Loucy (cell line): ENCODE measurements at regions not wholly inside any gene's neighbourhood (a gene's known extent, or its start where the extent isn't known, plus 50 kb on each side); places are given as distances from the start of the nearest gene placed in this dataset.

Source experiments
- H2AFZ ChIP-seq: fragments of 200-600 bp; sonication (generic); 2 replicates; pipeline ENCODE4 v1.6.0; 2016; ENCODE audit warnings: antibody characterized with exemption, mild to moderate bottlenecking, low read length, moderate library complexity
- H3F3A ChIP-seq: fragments of 200-600 bp; 2 replicates; pipeline ENCODE4 v1.6.0; 2016; ENCODE audit warnings: antibody characterized with exemption, low read depth, mild to moderate bottlenecking
- H3K27me3 ChIP-seq: fragments of 200-600 bp; sonication (generic); 2 replicates; pipeline ENCODE4 v1.6.1; 2014; ENCODE audit warnings: low read length, mild to moderate bottlenecking; ENCODE audit not compliant: insufficient read depth, poor library complexity, severe bottlenecking
- H3K36me3 ChIP-seq: fragments of 200-600 bp; sonication (generic); 2 replicates; pipeline ENCODE4 v1.6.1; 2016; ENCODE audit warnings: low read length; ENCODE audit not compliant: insufficient read depth
- H3K4me1 ChIP-seq: fragments of 200-600 bp; sonication (generic); 2 replicates; pipeline ENCODE4 v1.5.1; 2014; ENCODE audit warnings: low read length, mild to moderate bottlenecking; ENCODE audit not compliant: insufficient read depth, poor library complexity, severe bottlenecking
- H3K4me2 ChIP-seq: fragments of 200-600 bp; sonication (generic); 2 replicates; pipeline ENCODE4 v1.6.0; 2014; ENCODE audit warnings: antibody characterized with exemption, low read length, low read depth, mild to moderate bottlenecking; ENCODE audit not compliant: poor library complexity, severe bottlenecking
- H3K4me3 ChIP-seq: fragments of 200-600 bp; sonication (generic); 2 replicates; pipeline ENCODE4 v1.5.1; 2014; ENCODE audit warnings: low read length, mild to moderate bottlenecking, mixed read lengths; ENCODE audit not compliant: poor library complexity, severe bottlenecking
- H3K79me2 ChIP-seq: fragments of 200-600 bp; sonication (generic); 2 replicates; pipeline ENCODE4 v1.6.1; 2014; ENCODE audit warnings: low read length; ENCODE audit not compliant: insufficient read depth
- H3K9ac ChIP-seq: fragments of 200-600 bp; sonication (generic); 2 replicates; pipeline ENCODE4 v1.6.0; 2014; ENCODE audit warnings: mild to moderate bottlenecking, low read depth, low read length, moderate library complexity; ENCODE audit not compliant: poor library complexity, severe bottlenecking
- H3K9me2 ChIP-seq: fragments of 200-600 bp; sonication (generic); replicated peaks from 2 replicates; pipeline ENCODE4 v1.6.1; 2016; ENCODE audit warnings: low read depth, low read length, mixed read lengths
- H3K9me3 ChIP-seq: fragments of 200-600 bp; sonication (generic); 2 replicates; pipeline ENCODE4 v1.6.1; 2014; ENCODE audit warnings: mild to moderate bottlenecking, antibody characterized with exemption, low read length, low read depth; ENCODE audit not compliant: insufficient read depth
- H4K20me1 ChIP-seq: fragments of 200-600 bp; sonication (generic); 2 replicates; pipeline ENCODE4 v1.6.0; 2014; ENCODE audit warnings: antibody characterized with exemption, low read length, mild to moderate bottlenecking; ENCODE audit not compliant: insufficient read depth, poor library complexity, severe bottlenecking
- EZH2phosphoT487 ChIP-seq: fragments of 200-600 bp; IDR thresholded peaks from 2 replicates; pipeline ENCODE4 v1.6.1; 2018; ENCODE audit warnings: antibody characterized with exemption, mild to moderate bottlenecking, moderate library complexity, borderline replicate concordance
- TF ChIP-seq, protein P1 (sequence below): fragments of 200-600 bp; sonication (generic); conservative IDR thresholded peaks from 2 replicates; pipeline ENCODE4 v1.5.1; 2014; ENCODE audit warnings: mild to moderate bottlenecking, antibody characterized with exemption, low read length

- Histone ChIP-seq H3K27me3 (no peaks in the 10 kb centered on the region), H4K20me1 (no peaks in the 10 kb centered on the region), H3F3A (no peaks in the 10 kb centered on the region), H3K4me1 (no peaks in the 10 kb centered on the region), H3K4me3 (no peak overlapping the region), H3K79me2 (no peaks in the 10 kb centered on the region), H3K9ac (no peak overlapping the region), H3K36me3 (no peaks in the 10 kb centered on the region), H3K4me2 (no peak overlapping the region), H3K9me2 (no peaks in the 10 kb centered on the region), H2AFZ (no peak overlapping the region), H3K9me3 (no peaks in the 10 kb centered on the region)
- TF ChIP-seq, protein P1, sequence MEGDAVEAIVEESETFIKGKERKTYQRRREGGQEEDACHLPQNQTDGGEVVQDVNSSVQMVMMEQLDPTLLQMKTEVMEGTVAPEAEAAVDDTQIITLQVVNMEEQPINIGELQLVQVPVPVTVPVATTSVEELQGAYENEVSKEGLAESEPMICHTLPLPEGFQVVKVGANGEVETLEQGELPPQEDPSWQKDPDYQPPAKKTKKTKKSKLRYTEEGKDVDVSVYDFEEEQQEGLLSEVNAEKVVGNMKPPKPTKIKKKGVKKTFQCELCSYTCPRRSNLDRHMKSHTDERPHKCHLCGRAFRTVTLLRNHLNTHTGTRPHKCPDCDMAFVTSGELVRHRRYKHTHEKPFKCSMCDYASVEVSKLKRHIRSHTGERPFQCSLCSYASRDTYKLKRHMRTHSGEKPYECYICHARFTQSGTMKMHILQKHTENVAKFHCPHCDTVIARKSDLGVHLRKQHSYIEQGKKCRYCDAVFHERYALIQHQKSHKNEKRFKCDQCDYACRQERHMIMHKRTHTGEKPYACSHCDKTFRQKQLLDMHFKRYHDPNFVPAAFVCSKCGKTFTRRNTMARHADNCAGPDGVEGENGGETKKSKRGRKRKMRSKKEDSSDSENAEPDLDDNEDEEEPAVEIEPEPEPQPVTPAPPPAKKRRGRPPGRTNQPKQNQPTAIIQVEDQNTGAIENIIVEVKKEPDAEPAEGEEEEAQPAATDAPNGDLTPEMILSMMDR: no peak
- no peak for TF ChIP-seq EZH2phosphoT487
Measured at GRCh38 chrX:127138218-127138617, 318.7 kb downstream of the PRR32 start.

DNA sequence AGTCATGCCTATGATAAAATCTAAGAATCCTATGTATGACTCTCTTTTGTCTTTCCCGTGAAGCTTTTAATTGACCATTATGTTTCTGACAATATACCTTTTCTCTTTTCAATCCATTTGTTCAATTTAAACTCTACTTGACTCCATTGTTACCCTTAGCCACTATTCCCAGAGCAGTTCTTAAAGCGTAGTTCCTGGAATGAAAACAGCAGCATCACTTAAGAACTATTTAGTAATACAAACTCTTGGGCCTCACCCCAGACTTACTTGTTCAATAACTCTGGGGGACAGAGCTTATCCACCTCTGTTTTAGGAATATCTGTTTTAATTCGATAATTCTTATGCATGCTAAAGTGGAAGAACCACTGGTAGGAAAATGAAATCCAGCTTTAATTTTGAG lies 358.4 kb downstream of the PRR32 start:
- Histone ChIP-seq H3K27me3 (no peaks in the 10 kb centered on the region), H3K9me2 (no peaks in the 10 kb centered on the region), H3K9me3 (no peaks in the 10 kb centered on the region), H4K20me1 (no peaks in the 10 kb centered on the region), H3K4me1 (no peaks in the 10 kb centered on the region), H3K36me3 (no peaks in the 10 kb centered on the region), H3K4me2 (no peak overlapping the region), H3K79me2 (no peaks in the 10 kb centered on the region), H3K9ac (no peak overlapping the region), H3F3A (no peaks in the 10 kb centered on the region), H3K4me3 (no peak overlapping the region), H2AFZ (no peak overlapping the region)
- TF ChIP-seq, protein P1: no peak
- no peak for TF ChIP-seq EZH2phosphoT487

DNA sequence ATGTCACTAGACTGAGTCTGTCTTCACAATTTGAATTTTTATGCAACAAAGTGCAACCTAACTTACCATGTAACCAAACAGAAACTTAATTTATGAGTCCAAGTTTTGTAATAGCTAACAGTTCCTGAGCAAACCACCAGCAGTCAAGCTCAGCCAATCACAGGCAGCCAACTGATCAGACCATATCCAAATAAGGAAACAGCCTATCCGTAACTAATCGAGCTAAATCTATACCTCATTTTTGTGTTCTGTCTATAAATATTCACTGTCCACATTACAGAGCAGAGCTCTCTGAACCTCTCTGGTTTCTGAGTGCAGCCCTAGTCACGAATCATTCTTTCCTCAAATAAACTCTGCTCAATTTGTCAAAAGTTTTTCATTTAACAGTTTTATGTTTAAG lies 367.6 kb downstream of the PRR32 start:
- H3K27me3 ChIP-seq: no peaks in the 10 kb centered on the region
- no peaks in the 10 kb centered on the region for H3F3A ChIP-seq
- no peaks in the 10 kb centered on the region for H3K36me3 ChIP-seq
- no peak overlapping the region for H3K4me3 ChIP-seq
- H3K9me2 ChIP-seq: no peaks in the 10 kb centered on the region
- no peak overlapping the region for H3K9ac ChIP-seq
- no peaks in the 10 kb centered on the region for H3K9me3 ChIP-seq
- H2AFZ ChIP-seq: no peak overlapping the region
- TF ChIP-seq EZH2phosphoT487: no peak
- TF ChIP-seq, protein P1: no peak
- H3K79me2 ChIP-seq: no peaks in the 10 kb centered on the region
- no peaks in the 10 kb centered on the region for H4K20me1 ChIP-seq
- no peak overlapping the region for H3K4me2 ChIP-seq
- H3K4me1 ChIP-seq: no peaks in the 10 kb centered on the region
